HG02970 (cell line): ENCODE measurements at regions not wholly inside any gene's neighbourhood (a gene's known extent, or its start where the extent isn't known, plus 50 kb on each side); places are given as distances from the start of the nearest gene placed in this dataset.
"Not testable (repeated sequence)": the region's sequence is repeated elsewhere in the genome, so short reads cannot be mapped to it uniquely, and the experiment has no call there.

Experiments
- ATAC-seq: cut with Tn5 transposase; IDR thresholded peaks from one replicate; pipeline ENCODE4 v1.9.1; 2021; ENCODE audit warnings: mild to moderate bottlenecking, moderate library complexity, moderate number of reproducible peaks; ENCODE audit not compliant: unreplicated experiment, low FRiP score

GRCh38 chr14:29350496-29350895, 577.2 kb downstream of the PRKD1 start:
- ATAC-seq: no peak

GRCh38 chr14:29351996-29352705, 575.5 kb downstream of the PRKD1 start:
- no peak for ATAC-seq

- ATAC-seq: no peak
Measured at GRCh38 chr14:29352706-29353080, 575.0 kb downstream of the PRKD1 start.

GRCh38 chr14:29353513-29353912, 574.1 kb downstream of the PRKD1 start:
- no peak for ATAC-seq

- no peak for ATAC-seq
Measured at GRCh38 chr14:29354486-29354885, 573.2 kb downstream of the PRKD1 start.

- no peak for ATAC-seq
Measured at GRCh38 chr14:29355331-29355730, 572.3 kb downstream of the PRKD1 start.

GRCh38 chr14:29355846-29356245, 571.8 kb downstream of the PRKD1 start:
- ATAC-seq: no peak

GRCh38 chr14:29360656-29361055, 567.0 kb downstream of the PRKD1 start:
- ATAC-seq: no peak

GRCh38 chr14:29370024-29370423, 557.6 kb downstream of the PRKD1 start:
- no peak for ATAC-seq

GRCh38 chr14:29376237-29376636, 551.4 kb downstream of the PRKD1 start:
- ATAC-seq: no peak

GRCh38 chr14:29380826-29381225, 546.8 kb downstream of the PRKD1 start:
- ATAC-seq: no peak

GRCh38 chr14:29388571-29388970, 539.1 kb downstream of the PRKD1 start:
- no peak for ATAC-seq

- no peak for ATAC-seq
Measured at GRCh38 chr14:29390081-29390832, 537.4 kb downstream of the PRKD1 start.

- no peak for ATAC-seq
Measured at GRCh38 chr14:29391231-29391630, 536.4 kb downstream of the PRKD1 start.

GRCh38 chr14:29391801-29392200, 535.8 kb downstream of the PRKD1 start:
- ATAC-seq: no peak

- no peak for ATAC-seq
Measured at GRCh38 chr14:29392287-29392686, 535.4 kb downstream of the PRKD1 start.

- ATAC-seq: no peak
Measured at GRCh38 chr14:29403091-29403490, 524.6 kb downstream of the PRKD1 start.

GRCh38 chr14:29410581-29410980, 517.1 kb downstream of the PRKD1 start:
- no peak for ATAC-seq

- not testable (repeated sequence) for ATAC-seq
Measured at GRCh38 chr14:29414931-29415330, 512.7 kb downstream of the PRKD1 start.

GRCh38 chr14:29419736-29420135, 507.9 kb downstream of the PRKD1 start:
- no peak for ATAC-seq

GRCh38 chr14:29421156-29421728, 506.4 kb downstream of the PRKD1 start:
- no peak for ATAC-seq
